Duodenal mucosa (tissue), 2 donors: ENCODE measurements at regions not wholly inside any gene's neighbourhood (a gene's known extent, or its start where the extent isn't known, plus 50 kb on each side); places are given as distances from the start of the nearest gene placed in this dataset.
"Not testable (repeated sequence)": the region's sequence is repeated elsewhere in the genome, so short reads cannot be mapped to it uniquely, and the experiment has no call there.

Experiments
- H3K27ac ChIP-seq: one replicate; pipeline ENCODE4 v1.7.0; 2013; ENCODE audit warnings: low read depth, low read length
- H3K27me3 ChIP-seq, 2 donors: one replicate each; pipeline ENCODE4 v1.7.0; 2013; ENCODE audit warnings: low read length in 2 of 2, control low read depth in 1 of 2; ENCODE audit not compliant: insufficient read depth in 2 of 2, control insufficient read depth in 1 of 2
- H3K36me3 ChIP-seq, 2 donors: one replicate each; pipeline ENCODE4 v1.7.0; 2013; ENCODE audit warnings: low read length in 2 of 2, control low read depth in 1 of 2; ENCODE audit not compliant: insufficient read depth in 2 of 2, control insufficient read depth in 1 of 2
- H3K4me1 ChIP-seq, 2 donors: one replicate each; pipeline ENCODE4 v1.7.0; 2013; ENCODE audit warnings: low read length in 2 of 2, control low read depth in 1 of 2; ENCODE audit not compliant: insufficient read depth in 2 of 2, control insufficient read depth in 1 of 2
- H3K4me3 ChIP-seq, 2 donors: one replicate each; pipeline ENCODE4 v1.7.0; 2013; ENCODE audit warnings: low read length in 2 of 2, low read depth in 1 of 2
- H3K9ac ChIP-seq, 2 donors: one replicate each; pipeline ENCODE4 v1.7.0; 2013; ENCODE audit warnings: low read length in 2 of 2, low read depth in 1 of 2
- H3K9me3 ChIP-seq, 2 donors: one replicate each; pipeline ENCODE4 v1.7.0; 2013; ENCODE audit warnings: low read length in 2 of 2, control low read depth in 1 of 2; ENCODE audit not compliant: control insufficient read depth in 1 of 2

GRCh38 chr7:36057323-36057722 lies 95.7 kb upstream of the EEPD1 start:
- Histone ChIP-seq H3K36me3 (no peaks in the 10 kb centered on the region), H3K4me3 (no peak overlapping the region), H3K9ac (no peak overlapping the region), H3K27ac (no peak overlapping the region), H3K4me1 (no peaks in the 10 kb centered on the region), H3K9me3 (no peaks in the 10 kb centered on the region), H3K27me3 (no peaks in the 10 kb centered on the region)

- Histone ChIP-seq H3K4me3 (no peak overlapping the region), H3K4me1 (no peaks in the 10 kb centered on the region), H3K36me3 (no peaks in the 10 kb centered on the region), H3K9ac (no peak overlapping the region), H3K9me3 (no peaks in the 10 kb centered on the region), H3K27ac (no peak overlapping the region), H3K27me3 (no peaks in the 10 kb centered on the region)
Measured at GRCh38 chr7:36058020-36058592, 94.9 kb upstream of the EEPD1 start.

GRCh38 chr7:36060388-36060787 lies 92.7 kb upstream of the EEPD1 start:
- H3K9ac ChIP-seq, H3K9me3 ChIP-seq, H3K27ac ChIP-seq, H3K36me3 ChIP-seq, H3K27me3 ChIP-seq, H3K4me3 ChIP-seq, H3K4me1 ChIP-seq: not testable (repeated sequence)

GRCh38 chr7:36062154-36062815 lies 90.8 kb upstream of the EEPD1 start:
- Histone ChIP-seq H3K9me3 (no peaks in the 10 kb centered on the region), H3K4me1 (no peaks in the 10 kb centered on the region), H3K36me3 (no peaks in the 10 kb centered on the region), H3K9ac (no peak overlapping the region), H3K27ac (no peak overlapping the region), H3K27me3 (no peaks in the 10 kb centered on the region), H3K4me3 (no peak overlapping the region)

GRCh38 chr7:36064676-36065075 lies 88.4 kb upstream of the EEPD1 start:
- H3K9me3 ChIP-seq = no peaks in the 10 kb centered on the region

GRCh38 chr7:36065563-36066342 lies 87.3 kb upstream of the EEPD1 start:
- H3K9me3 ChIP-seq, H3K36me3 ChIP-seq, H3K4me3 ChIP-seq, H3K27ac ChIP-seq, H3K27me3 ChIP-seq, H3K4me1 ChIP-seq, H3K9ac ChIP-seq: not testable (repeated sequence)

More at GRCh38 chr7:36064676-36065075, 88.4 kb upstream of the EEPD1 start:
- Histone ChIP-seq H3K4me1 (no peaks in the 10 kb centered on the region), H3K27me3 (no peaks in the 10 kb centered on the region), H3K9ac (no peak overlapping the region), H3K27ac (no peak overlapping the region), H3K36me3 (no peaks in the 10 kb centered on the region), H3K4me3 (no peak overlapping the region)

- Histone ChIP-seq H3K4me1 (no peaks in the 10 kb centered on the region), H3K9ac (no peak overlapping the region), H3K27me3 (no peaks in the 10 kb centered on the region), H3K36me3 (no peaks in the 10 kb centered on the region), H3K4me3 (no peak overlapping the region), H3K9me3 (no peaks in the 10 kb centered on the region), H3K27ac (no peak overlapping the region)
Measured at GRCh38 chr7:36066343-36066664, 86.8 kb upstream of the EEPD1 start.

- H3K4me3 ChIP-seq = no peak overlapping the region
- H3K27me3 ChIP-seq = no peaks in the 10 kb centered on the region
- H3K4me1 ChIP-seq = no peaks in the 10 kb centered on the region
- H3K36me3 ChIP-seq = no peaks in the 10 kb centered on the region
- H3K27ac ChIP-seq = no peak overlapping the region
- no peaks in the 10 kb centered on the region for H3K9me3 ChIP-seq
- no peak overlapping the region for H3K9ac ChIP-seq
Measured at GRCh38 chr7:36070230-36070629, 82.8 kb upstream of the EEPD1 start.

- no peaks in the 10 kb centered on the region for H3K27me3 ChIP-seq
- no peaks in the 10 kb centered on the region for H3K4me1 ChIP-seq
- no peaks in the 10 kb centered on the region for H3K36me3 ChIP-seq
- no peak overlapping the region for H3K4me3 ChIP-seq
- H3K9me3 ChIP-seq = no peaks in the 10 kb centered on the region
- no peak overlapping the region for H3K9ac ChIP-seq
- H3K27ac ChIP-seq = no peak overlapping the region
Measured at GRCh38 chr7:36071605-36072004, 81.4 kb upstream of the EEPD1 start.

GRCh38 chr7:36072620-36073019 lies 80.4 kb upstream of the EEPD1 start:
- Histone ChIP-seq H3K9ac (no peak overlapping the region), H3K4me3 (no peak overlapping the region), H3K9me3 (no peaks in the 10 kb centered on the region), H3K4me1 (no peaks in the 10 kb centered on the region), H3K36me3 (no peaks in the 10 kb centered on the region), H3K27ac (no peak overlapping the region), H3K27me3 (no peaks in the 10 kb centered on the region)
